IMR-90 (cell line): ENCODE measurements at regions not wholly inside any gene's neighbourhood (a gene's known extent, or its start where the extent isn't known, plus 50 kb on each side); places are given as distances from the start of the nearest gene placed in this dataset.

Source experiments
- ATAC-seq: fragments of 200-7000 bp; cut with Tn5 transposase; 2 replicates; pipeline ENCODE4 v1.9.1; 2020; ENCODE audit warnings: low read depth, mild to moderate bottlenecking, moderate library complexity
- BruUV-seq: library from RNA; stranded (reverse); fragments of 400-500 nt; replicated peaks from 2 replicates; lab custom pipeline; 2021; lab: Mats Ljungman, UMichigan
- CTCF ChIA-PET: fragments of 300-600 bp; formaldehyde crosslinking; extraction: SDS; loops from one replicate; lab custom pipeline; 2021; ENCODE audit warnings: antibody characterized with exemption; lab: Yijun Ruan, JAX
- POLR2A ChIA-PET: fragments of 300-600 bp; sonication (Branson Sonifier 250); formaldehyde crosslinking; loops from one replicate; lab custom pipeline; 2022; ENCODE audit warnings: antibody characterized with exemption; ENCODE audit not compliant: unreplicated experiment; lab: Charles Lee
- DNase-seq: peaks from one replicate; pipeline ENCODE4 v3.0.0; 2013
- H2AFZ ChIP-seq: replicated peaks from 2 replicates; pipeline ENCODE3; 2013; ENCODE audit warnings: low read length, mild to moderate bottlenecking; ENCODE audit not compliant: poor library complexity
- H2AK5ac ChIP-seq: 2 replicates; pipeline ENCODE4 v1.6.1; 2013; ENCODE audit warnings: low read depth, low read length, inconsistent platforms
- H2AK9ac ChIP-seq: replicated peaks from 2 replicates; pipeline ENCODE3; 2013; ENCODE audit warnings: mild to moderate bottlenecking, low read depth, low read length, moderate library complexity; ENCODE audit not compliant: poor library complexity
- H2BK120ac ChIP-seq: 2 replicates; pipeline ENCODE4 v1.6.1; 2013; ENCODE audit warnings: low read depth, low read length, inconsistent platforms
- H2BK15ac ChIP-seq: 3 replicates; pipeline ENCODE4 v1.6.1; 2013; ENCODE audit warnings: low read depth, low read length, inconsistent platforms
- H2BK20ac ChIP-seq: 2 replicates; pipeline ENCODE4 v1.6.1; 2013; ENCODE audit warnings: low read depth, mild to moderate bottlenecking, inconsistent platforms, low read length, moderate library complexity
- H2BK5ac ChIP-seq: 2 replicates; pipeline ENCODE4 v1.6.1; 2013; ENCODE audit warnings: mild to moderate bottlenecking, low read depth, low read length, inconsistent platforms; ENCODE audit not compliant: poor library complexity, severe bottlenecking
- H3K14ac ChIP-seq: replicated peaks from 2 replicates; pipeline ENCODE4 v1.6.1; 2013; ENCODE audit warnings: low read depth, low read length, inconsistent platforms
- H3K18ac ChIP-seq: 2 replicates; pipeline ENCODE4 v1.6.1; 2013; ENCODE audit warnings: low read depth, low read length, control low read depth
- H3K23ac ChIP-seq: 2 replicates; pipeline ENCODE4 v1.6.1; 2013; ENCODE audit warnings: low read depth, low read length, inconsistent platforms
- H3K27ac ChIP-seq: 2 replicates; pipeline ENCODE4 v1.5.1; 2013; ENCODE audit warnings: mild to moderate bottlenecking, control low read depth, low read length; ENCODE audit not compliant: insufficient read depth
- H3K27me3 ChIP-seq: 2 replicates; pipeline ENCODE4 v1.6.1; 2013; ENCODE audit warnings: low read length; ENCODE audit not compliant: control insufficient read depth, insufficient read depth
- H3K36me3 ChIP-seq: 2 replicates; pipeline ENCODE4 v1.6.1; 2013; ENCODE audit warnings: low read length, mixed read lengths; ENCODE audit not compliant: control insufficient read depth, insufficient read depth
- H3K4ac ChIP-seq: 2 replicates; pipeline ENCODE4 v1.6.1; 2013; ENCODE audit warnings: low read depth, low read length, inconsistent platforms
- H3K4me1 ChIP-seq: 2 replicates; pipeline ENCODE4 v1.6.1; 2013; ENCODE audit warnings: low read length, mixed read lengths; ENCODE audit not compliant: control insufficient read depth, insufficient read depth
- H3K4me2 ChIP-seq: 2 replicates; pipeline ENCODE4 v1.6.1; 2013; ENCODE audit warnings: low read depth, mild to moderate bottlenecking, control low read depth, low read length, moderate library complexity
- H3K4me3 ChIP-seq: 2 replicates; pipeline ENCODE4 v1.5.1; 2013; ENCODE audit warnings: low read depth, mild to moderate bottlenecking, control low read depth, low read length, moderate library complexity; ENCODE audit not compliant: insufficient read depth
- H3K56ac ChIP-seq: 2 replicates; pipeline ENCODE4 v1.6.1; 2013; ENCODE audit warnings: low read length, inconsistent platforms; ENCODE audit not compliant: insufficient read depth; ENCODE audit errors: extremely low read depth
- H3K79me1 ChIP-seq, 2 experiments: 2 replicates each; pipeline ENCODE4 v1.6.1; 2013; ENCODE audit warnings: low read length in 2 of 2, inconsistent platforms in 1 of 2, low read depth in 1 of 2
- H3K9ac ChIP-seq: 2 replicates; pipeline ENCODE4 v1.6.1; 2013; ENCODE audit warnings: low read depth, low read length, control low read depth
- H3K9me1 ChIP-seq: 2 replicates; pipeline ENCODE4 v1.6.1; 2013; ENCODE audit warnings: low read length, inconsistent platforms; ENCODE audit not compliant: insufficient read depth
- H3K9me3 ChIP-seq: 2 replicates; pipeline ENCODE4 v1.6.1; 2013; ENCODE audit warnings: low read length; ENCODE audit not compliant: control insufficient read depth, insufficient read depth
- H4K20me1 ChIP-seq: 2 replicates; pipeline ENCODE4 v1.6.1; 2013; ENCODE audit warnings: low read length, inconsistent platforms; ENCODE audit not compliant: insufficient read depth
- H4K5ac ChIP-seq: 2 replicates; pipeline ENCODE4 v1.6.1; 2013; ENCODE audit warnings: mild to moderate bottlenecking, low read depth, low read length, control low read depth
- H4K8ac ChIP-seq, 2 experiments: 2 replicates each; pipeline ENCODE4 v1.6.1; 2013; ENCODE audit warnings: low read depth in 2 of 2, low read length in 2 of 2, control low read depth in 1 of 2, inconsistent platforms in 1 of 2
- H4K91ac ChIP-seq: 2 replicates; pipeline ENCODE4 v1.6.1; 2013; ENCODE audit warnings: low read depth, low read length, inconsistent platforms; ENCODE audit not compliant: insufficient read depth
- BHLHE40 ChIP-seq: fragments of 150-350 bp; IDR thresholded peaks from 2 replicates; pipeline ENCODE4 v1.6.1; 2016; ENCODE audit warnings: mild to moderate bottlenecking, low read depth, low read length
- CEBPB ChIP-seq: IDR thresholded peaks from 2 replicates; pipeline ENCODE4 v1.6.1; 2012; ENCODE audit warnings: low read depth, low read length, improper control_type of control experiment
- CTCF ChIP-seq: conservative IDR thresholded peaks from 2 replicates; pipeline ENCODE4 v1.5.1; 2012; ENCODE audit warnings: mild to moderate bottlenecking, low read depth, low read length, improper control_type of control experiment
- FOS ChIP-seq: fragments of 150-350 bp; IDR thresholded peaks from 2 replicates; pipeline ENCODE4 v1.6.1; 2016; ENCODE audit warnings: low read depth, low read length
- MAFK ChIP-seq: IDR thresholded peaks from 2 replicates; pipeline ENCODE4 v1.6.1; 2012; ENCODE audit warnings: low read depth, low read length, improper control_type of control experiment
- NFE2L2 ChIP-seq: fragments of 150-350 bp; IDR thresholded peaks from 2 replicates; pipeline ENCODE4 v1.6.1; 2016; ENCODE audit warnings: low read depth, mild to moderate bottlenecking, low read length
- POLR2A ChIP-seq: IDR thresholded peaks from 2 replicates; pipeline ENCODE4 v1.6.1; 2012; ENCODE audit warnings: mild to moderate bottlenecking, low read depth, low read length
- RAD21 ChIP-seq: IDR thresholded peaks from 2 replicates; pipeline ENCODE4 v1.6.1; 2012; ENCODE audit warnings: low read length, improper control_type of control experiment
- RCOR1 ChIP-seq: IDR thresholded peaks from 2 replicates; pipeline ENCODE4 v1.6.1; 2012; ENCODE audit warnings: mild to moderate bottlenecking, low read length, improper control_type of control experiment; ENCODE audit not compliant: insufficient replicate concordance
- RFX5 ChIP-seq: IDR thresholded peaks from 2 replicates; pipeline ENCODE4 v1.8.0; 2012; ENCODE audit warnings: low read depth, mild to moderate bottlenecking, low read length, moderate library complexity
- SMC3 ChIP-seq: fragments of 150-350 bp; IDR thresholded peaks from 2 replicates; pipeline ENCODE4 v1.6.1; 2016; ENCODE audit warnings: low read depth, mild to moderate bottlenecking, antibody characterized with exemption, low read length, moderate library complexity
- WGBS, 2 experiments: methylation state at CpG; one replicate each; pipeline versions ENCODE4 v1.1.5 to v1.1.7; 2013; ENCODE audit warnings: missing lambda C conversion rate in 2 of 2; ENCODE audit not compliant: insufficient read length in 1 of 2; ENCODE audit errors: extremely low coverage in 2 of 2; 5-methylcytosine and 5-hydroxymethylcytosine counted together
- dilution Hi-C: fragments of 300-500 bp; cut with HindIII; formaldehyde crosslinking; loops from one replicate; pipeline ENCODE4 v1.14.3; 2018; ENCODE audit warnings: low sequenced_read_pairs; ENCODE audit not compliant: unreplicated experiment
- in situ Hi-C: fragments of 300-500 bp; cut with MboI; formaldehyde crosslinking; loops from 3 replicates; pipeline ENCODE4 v1.14.3; 2019; ENCODE audit warnings: low sequenced_read_pairs, inconsistent platforms, mixed read lengths
- intact Hi-C: fragments of 100-400 bp; cut with micrococcal nuclease; formaldehyde crosslinking; loops from 2 replicates; pipeline ENCODE4 v1.10.0; 2022
- TF ChIP-seq, protein P1 (sequence below): fragments of 150-350 bp; IDR thresholded peaks from 2 replicates; pipeline ENCODE4 v1.6.1; 2016; ENCODE audit warnings: low read depth, mild to moderate bottlenecking, low read length, moderate library complexity, borderline replicate concordance

- Histone ChIP-seq H3K4me3 (no peak overlapping the region), H2BK120ac (no peak overlapping the region), H3K27ac (no peak overlapping the region), H3K4ac (no peak overlapping the region), H2AK5ac (no peak overlapping the region), H3K27me3 (no peaks in the 10 kb centered on the region), H4K20me1 (no peaks in the 10 kb centered on the region), H3K56ac (no peak overlapping the region), H4K8ac (no peak overlapping the region), H3K36me3 (no peaks in the 10 kb centered on the region), H2BK20ac (no peak overlapping the region), H3K23ac (no peak overlapping the region), H2AFZ (no peak overlapping the region), H3K14ac (no peak overlapping the region), H2BK15ac (no peak overlapping the region), H3K9ac (no peak overlapping the region), H3K18ac (no peak overlapping the region), H3K9me1 (no peaks in the 10 kb centered on the region), H3K4me1 (no peaks in the 10 kb centered on the region), H4K91ac (no peak overlapping the region), H2BK5ac (no peak overlapping the region), H3K9me3 (peaks cover 5% of the 10 kb centered on the region; the same call in 1 of the 2 replicates), H3K79me1 (no peaks in the 10 kb centered on the region), H2AK9ac (no peak overlapping the region), H3K4me2 (no peak overlapping the region), H4K5ac (no peak overlapping the region)
- POLR2A ChIA-PET: no interaction called here
- dilution Hi-C loops (no loop called here), in situ Hi-C loops (no loop called here), intact Hi-C loops (no loop called here)
- no TSS peak for BruUV-seq
- DNase-seq (no peak), ATAC-seq (no peak)
- no peak for TF ChIP-seq POLR2A
- TF ChIP-seq BHLHE40: no peak
- TF ChIP-seq CTCF: no peak
- TF ChIP-seq, protein P1, sequence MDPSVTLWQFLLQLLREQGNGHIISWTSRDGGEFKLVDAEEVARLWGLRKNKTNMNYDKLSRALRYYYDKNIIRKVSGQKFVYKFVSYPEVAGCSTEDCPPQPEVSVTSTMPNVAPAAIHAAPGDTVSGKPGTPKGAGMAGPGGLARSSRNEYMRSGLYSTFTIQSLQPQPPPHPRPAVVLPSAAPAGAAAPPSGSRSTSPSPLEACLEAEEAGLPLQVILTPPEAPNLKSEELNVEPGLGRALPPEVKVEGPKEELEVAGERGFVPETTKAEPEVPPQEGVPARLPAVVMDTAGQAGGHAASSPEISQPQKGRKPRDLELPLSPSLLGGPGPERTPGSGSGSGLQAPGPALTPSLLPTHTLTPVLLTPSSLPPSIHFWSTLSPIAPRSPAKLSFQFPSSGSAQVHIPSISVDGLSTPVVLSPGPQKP: no peak
- no peak for TF ChIP-seq SMC3
- no peak for TF ChIP-seq FOS
- no peak for TF ChIP-seq RFX5
- no peak for TF ChIP-seq NFE2L2
- no peak for TF ChIP-seq RAD21
- no peak for TF ChIP-seq MAFK
- TF ChIP-seq RCOR1: no peak
- no peak for TF ChIP-seq CEBPB
- WGBS, 2 experiments: no CpG with 5 or more reads among the region's 1 CpG
- CTCF ChIA-PET: no interaction called here
Observed at GRCh38 chr6:94463306-94463705, 1043.9 kb upstream of the EPHA7 start.
